ENCODE measurements at regions not wholly inside any gene's neighbourhood (a gene's known extent, or its start where the extent isn't known, plus 50 kb on each side); places are given as distances from the start of the nearest gene placed in this dataset.
"Not testable (repeated sequence)": the region's sequence is repeated elsewhere in the genome, so short reads cannot be mapped to it uniquely, and the experiment has no call there.

GRCh38 chr1:157325220-157325619, 187.0 kb upstream of the ETV3 start:
- H3K79me1 ChIP-seq (ENCODE audit: low read length): no peaks in the 10 kb centered on the region
- no peak overlapping the region for H3K18ac ChIP-seq (ENCODE audit: low read length)
- H3K27ac ChIP-seq (ENCODE audit: low read depth, low read length): peak overlapping the region; percentile 25
- H3K4me1 ChIP-seq (ENCODE audit: control insufficient read depth in 1 of 2, insufficient read depth in 2 of 2, low read length in 2 of 2): peaks cover 4 to 8% of the 10 kb centered on the region in 2 experiments
- no peak overlapping the region for H2AFZ ChIP-seq (ENCODE audit: insufficient read depth, low read length, poor library complexity)
- H3K4me3 ChIP-seq (ENCODE audit: low read depth, low read length): no peak overlapping the region
- no CpG with 5 or more reads among the region's 1 CpG for WGBS (ENCODE audit: extremely low coverage, insufficient coverage, insufficient read length)
- H3K27me3 ChIP-seq (ENCODE audit: insufficient read depth, low read length): no peaks in the 10 kb centered on the region
- H3K4ac ChIP-seq (ENCODE audit: low read depth, low read length): no peak overlapping the region
- H4K12ac ChIP-seq (ENCODE audit: low read depth, low read length): no peak overlapping the region
- no peak overlapping the region for H3K23ac ChIP-seq (ENCODE audit: low read length)
- no peaks in the 10 kb centered on the region for H3K79me2 ChIP-seq (ENCODE audit: control insufficient read depth, insufficient read depth, low read length, poor library complexity)
- H2BK12ac ChIP-seq (ENCODE audit: low read length): no peak overlapping the region
- H4K8ac ChIP-seq (ENCODE audit: low read depth, low read length): no peak overlapping the region
- no peak overlapping the region for H4K91ac ChIP-seq (ENCODE audit: low read depth, low read length)
- H3K36me3 ChIP-seq (ENCODE audit: control insufficient read depth in 1 of 2, insufficient read depth in 2 of 2, low read length in 2 of 2): no peaks in the 10 kb centered on the region
- no peak overlapping the region for H2BK120ac ChIP-seq (ENCODE audit: insufficient read depth, low read length, poor library complexity)
- no peak overlapping the region for H2BK5ac ChIP-seq (ENCODE audit: low read depth, low read length, poor library complexity)
- H3K9me3 ChIP-seq (ENCODE audit: insufficient read depth, low read depth, low read length): no peaks in the 10 kb centered on the region
- DNase-seq: peak; percentile 9 to 62
- H2AK5ac ChIP-seq (ENCODE audit: low read length): no peak overlapping the region
- no peak overlapping the region for H3K9ac ChIP-seq (ENCODE audit: low read length)
- H3K14ac ChIP-seq (ENCODE audit: low read length): no peak overlapping the region
- no peak overlapping the region for H3K4me2 ChIP-seq (ENCODE audit: low read length)

GRCh38 chr1:157321972-157322371, 183.8 kb upstream of the ETV3 start:
- not testable (repeated sequence) for H2AFZ ChIP-seq (ENCODE audit: insufficient read depth, low read length, poor library complexity); H3K14ac ChIP-seq (ENCODE audit: low read length); DNase-seq

GRCh38 chr1:157319567-157319966, 181.4 kb upstream of the ETV3 start:
- Histone ChIP-seq H3K14ac (ENCODE audit: low read length) (no peak overlapping the region), H3K9ac (ENCODE audit: low read length) (no peak overlapping the region), H3K4me3 (ENCODE audit: low read depth, low read length) (no peak overlapping the region), H3K27me3 (ENCODE audit: insufficient read depth, low read length) (no peaks in the 10 kb centered on the region), H2BK12ac (ENCODE audit: low read length) (no peak overlapping the region), H3K9me3 (ENCODE audit: insufficient read depth, low read depth, low read length) (no peaks in the 10 kb centered on the region), H2BK5ac (ENCODE audit: low read depth, low read length, poor library complexity) (no peak overlapping the region), H4K8ac (ENCODE audit: low read depth, low read length) (no peak overlapping the region), H3K79me2 (ENCODE audit: control insufficient read depth, insufficient read depth, low read length, poor library complexity) (no peaks in the 10 kb centered on the region), H3K4ac (ENCODE audit: low read depth, low read length) (no peak overlapping the region), H3K79me1 (ENCODE audit: low read length) (no peaks in the 10 kb centered on the region), H4K12ac (ENCODE audit: low read depth, low read length) (no peak overlapping the region), H3K4me1 (ENCODE audit: control insufficient read depth in 1 of 2, insufficient read depth in 2 of 2, low read length in 2 of 2) (no peaks in the 10 kb centered on the region), H3K23ac (ENCODE audit: low read length) (no peak overlapping the region), H3K18ac (ENCODE audit: low read length) (no peak overlapping the region), H3K36me3 (ENCODE audit: control insufficient read depth in 1 of 2, insufficient read depth in 2 of 2, low read length in 2 of 2) (no peaks in the 10 kb centered on the region), H4K91ac (ENCODE audit: low read depth, low read length) (no peak overlapping the region), H2AFZ (ENCODE audit: insufficient read depth, low read length, poor library complexity) (no peak overlapping the region), H3K4me2 (ENCODE audit: low read length) (no peak overlapping the region), H3K27ac (ENCODE audit: low read depth, low read length) (no peak overlapping the region), H2BK120ac (ENCODE audit: insufficient read depth, low read length, poor library complexity) (no peak overlapping the region), H2AK5ac (ENCODE audit: low read length) (no peak overlapping the region)
- no peak for DNase-seq
- no CpG with 5 or more reads among the region's 5 CpGs for WGBS (ENCODE audit: extremely low coverage, insufficient coverage, insufficient read length)

More at GRCh38 chr1:157321972-157322371, 183.8 kb upstream of the ETV3 start:
- H4K91ac ChIP-seq (ENCODE audit: low read depth, low read length); H3K18ac ChIP-seq (ENCODE audit: low read length); H3K4me1 ChIP-seq (ENCODE audit: control insufficient read depth in 1 of 2, insufficient read depth in 2 of 2, low read length in 2 of 2); H2BK5ac ChIP-seq (ENCODE audit: low read depth, low read length, poor library complexity); H3K4me2 ChIP-seq (ENCODE audit: low read length); H4K12ac ChIP-seq (ENCODE audit: low read depth, low read length); H3K9ac ChIP-seq (ENCODE audit: low read length); H3K79me1 ChIP-seq (ENCODE audit: low read length); H3K4ac ChIP-seq (ENCODE audit: low read depth, low read length); H3K79me2 ChIP-seq (ENCODE audit: control insufficient read depth, insufficient read depth, low read length, poor library complexity); H3K27me3 ChIP-seq (ENCODE audit: insufficient read depth, low read length); H3K36me3 ChIP-seq (ENCODE audit: control insufficient read depth in 1 of 2, insufficient read depth in 2 of 2, low read length in 2 of 2); H2BK120ac ChIP-seq (ENCODE audit: insufficient read depth, low read length, poor library complexity); H2BK12ac ChIP-seq (ENCODE audit: low read length); H3K9me3 ChIP-seq (ENCODE audit: insufficient read depth, low read depth, low read length); H4K8ac ChIP-seq (ENCODE audit: low read depth, low read length); H3K23ac ChIP-seq (ENCODE audit: low read length); H3K27ac ChIP-seq (ENCODE audit: low read depth, low read length); H2AK5ac ChIP-seq (ENCODE audit: low read length); H3K4me3 ChIP-seq (ENCODE audit: low read depth, low read length): not testable (repeated sequence)
- WGBS (ENCODE audit: extremely low coverage, insufficient coverage, insufficient read length): no CpG with 5 or more reads among the region's 1 CpG

- H3K4me3 ChIP-seq (ENCODE audit: low read depth, low read length); H3K4ac ChIP-seq (ENCODE audit: low read depth, low read length); H2BK12ac ChIP-seq (ENCODE audit: low read length); H3K4me1 ChIP-seq (ENCODE audit: control insufficient read depth in 1 of 2, insufficient read depth in 2 of 2, low read length in 2 of 2); H3K9ac ChIP-seq (ENCODE audit: low read length); H3K4me2 ChIP-seq (ENCODE audit: low read length); H3K27me3 ChIP-seq (ENCODE audit: insufficient read depth, low read length); H2BK5ac ChIP-seq (ENCODE audit: low read depth, low read length, poor library complexity); H3K18ac ChIP-seq (ENCODE audit: low read length); H3K79me1 ChIP-seq (ENCODE audit: low read length); H4K12ac ChIP-seq (ENCODE audit: low read depth, low read length); H4K91ac ChIP-seq (ENCODE audit: low read depth, low read length); H2AK5ac ChIP-seq (ENCODE audit: low read length); H2AFZ ChIP-seq (ENCODE audit: insufficient read depth, low read length, poor library complexity); H3K36me3 ChIP-seq (ENCODE audit: control insufficient read depth in 1 of 2, insufficient read depth in 2 of 2, low read length in 2 of 2); H3K79me2 ChIP-seq (ENCODE audit: control insufficient read depth, insufficient read depth, low read length, poor library complexity); H4K8ac ChIP-seq (ENCODE audit: low read depth, low read length); H3K23ac ChIP-seq (ENCODE audit: low read length); DNase-seq; H2BK120ac ChIP-seq (ENCODE audit: insufficient read depth, low read length, poor library complexity); H3K27ac ChIP-seq (ENCODE audit: low read depth, low read length); H3K14ac ChIP-seq (ENCODE audit: low read length); H3K9me3 ChIP-seq (ENCODE audit: insufficient read depth, low read depth, low read length): not testable (repeated sequence)
- WGBS (ENCODE audit: extremely low coverage, insufficient coverage, insufficient read length): no CpG with 5 or more reads among the region's 2 CpGs
These were observed 179.0 kb upstream of the ETV3 start for GRCh38 chr1:157317229-157317628.
